Activated B cell treated with CpG ODN at 0.5 μM for 24 hours (primary cell): ENCODE measurements at regions not wholly inside any gene's neighbourhood (a gene's known extent, or its start where the extent isn't known, plus 50 kb on each side); places are given as distances from the start of the nearest gene placed in this dataset.
"Not testable (repeated sequence)": the region's sequence is repeated elsewhere in the genome, so short reads cannot be mapped to it uniquely, and the experiment has no call there.

ENCODE experiments used
- ATAC-seq: fragments of 200-7000 bp; cut with Tn5 transposase; one replicate; pipeline ENCODE4 v1.10.0; 2021; ENCODE audit warnings: low read depth, mild to moderate bottlenecking, moderate library complexity
- CTCF ChIA-PET: fragments of 350-600 bp; sonication (Branson Sonifier 250); formaldehyde crosslinking; loops from one replicate; lab custom pipeline; 2021; ENCODE audit warnings: antibody characterized with exemption; lab: Charles Lee
- POLR2A ChIA-PET: fragments of 350-600 bp; sonication (Branson Sonifier 250); formaldehyde crosslinking; loops from one replicate; lab custom pipeline; 2021; ENCODE audit warnings: antibody characterized with exemption; lab: Charles Lee
- DNase-seq: peaks from one replicate; pipeline ENCODE4 v3.0.0; 2022
- H3K27ac Mint-ChIP-seq: one replicate; pipeline ENCODE4 v1.8.0; 2020; ENCODE audit warnings: mixed read lengths
- H3K27me3 Mint-ChIP-seq: one replicate; pipeline ENCODE4 v1.8.0; 2021; ENCODE audit warnings: mixed read lengths
- H3K36me3 Mint-ChIP-seq: one replicate; pipeline ENCODE4 v1.8.0; 2021; ENCODE audit warnings: low read depth, mixed read lengths
- H3K4me1 Mint-ChIP-seq: one replicate; pipeline ENCODE4 v1.8.0; 2021; ENCODE audit warnings: mixed read lengths
- H3K4me3 Mint-ChIP-seq: one replicate; pipeline ENCODE4 v1.8.0; 2020; ENCODE audit warnings: mild to moderate bottlenecking, mixed read lengths
- H3K9me3 Mint-ChIP-seq: one replicate; pipeline ENCODE4 v1.8.0; 2020; ENCODE audit warnings: mixed read lengths
- intact Hi-C: fragments of 100-400 bp; cut with micrococcal nuclease; formaldehyde crosslinking; loops from one replicate; pipeline ENCODE4 v1.15.1; 2024
- TF ChIP-seq, protein P1 (sequence below): fragments of 200-600 bp; IDR thresholded peaks from one replicate; pipeline ENCODE4 v1.8.0; 2022; ENCODE audit warnings: antibody characterized with exemption, mild to moderate bottlenecking

DNA sequence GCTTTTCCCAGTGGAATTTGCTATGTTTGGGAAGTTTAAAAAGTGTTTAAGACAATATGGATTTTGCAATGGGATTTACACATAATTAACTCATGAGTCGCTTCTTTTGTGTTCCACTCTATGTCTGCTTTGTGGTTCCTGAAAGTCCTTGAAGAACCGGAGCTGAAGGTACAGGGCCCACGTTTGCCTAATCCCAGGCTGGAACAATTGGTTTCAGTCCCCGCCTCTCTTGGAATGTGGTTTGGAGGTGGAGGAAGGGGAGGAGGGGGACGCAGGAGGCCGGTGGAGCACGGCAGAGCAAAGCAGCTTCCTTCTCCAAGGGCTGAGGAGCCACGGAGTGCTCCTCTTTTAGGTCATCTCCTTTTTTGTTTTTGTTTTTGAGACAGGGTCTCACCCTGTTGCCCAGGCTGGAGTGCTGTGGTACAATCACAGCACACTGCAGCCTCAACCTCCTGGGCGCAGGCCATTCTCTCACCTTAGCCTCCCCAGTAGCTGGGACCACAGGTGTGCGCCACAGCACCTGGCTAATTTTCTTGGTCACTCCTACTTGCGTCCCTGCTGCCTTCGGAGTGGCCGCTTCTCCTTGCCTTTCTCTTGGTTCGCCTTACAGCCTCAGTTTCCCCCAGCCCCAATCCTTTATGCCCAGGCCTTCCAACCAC, 129.5 kb upstream of the ERRFI1 start:
- ChIA-PET CTCF (no interaction called here), POLR2A (no interaction called here)
- Mint-ChIP-seq H3K4me1 (no peaks in the 10 kb centered on the region), H3K27ac (no peak overlapping the region), H3K27me3 (peaks cover 31% of the 10 kb centered on the region), H3K4me3 (no peak overlapping the region), H3K9me3 (no peaks in the 10 kb centered on the region), H3K36me3 (no peaks in the 10 kb centered on the region)
- intact Hi-C loops = no loop called here
- TF ChIP-seq, protein P1, sequence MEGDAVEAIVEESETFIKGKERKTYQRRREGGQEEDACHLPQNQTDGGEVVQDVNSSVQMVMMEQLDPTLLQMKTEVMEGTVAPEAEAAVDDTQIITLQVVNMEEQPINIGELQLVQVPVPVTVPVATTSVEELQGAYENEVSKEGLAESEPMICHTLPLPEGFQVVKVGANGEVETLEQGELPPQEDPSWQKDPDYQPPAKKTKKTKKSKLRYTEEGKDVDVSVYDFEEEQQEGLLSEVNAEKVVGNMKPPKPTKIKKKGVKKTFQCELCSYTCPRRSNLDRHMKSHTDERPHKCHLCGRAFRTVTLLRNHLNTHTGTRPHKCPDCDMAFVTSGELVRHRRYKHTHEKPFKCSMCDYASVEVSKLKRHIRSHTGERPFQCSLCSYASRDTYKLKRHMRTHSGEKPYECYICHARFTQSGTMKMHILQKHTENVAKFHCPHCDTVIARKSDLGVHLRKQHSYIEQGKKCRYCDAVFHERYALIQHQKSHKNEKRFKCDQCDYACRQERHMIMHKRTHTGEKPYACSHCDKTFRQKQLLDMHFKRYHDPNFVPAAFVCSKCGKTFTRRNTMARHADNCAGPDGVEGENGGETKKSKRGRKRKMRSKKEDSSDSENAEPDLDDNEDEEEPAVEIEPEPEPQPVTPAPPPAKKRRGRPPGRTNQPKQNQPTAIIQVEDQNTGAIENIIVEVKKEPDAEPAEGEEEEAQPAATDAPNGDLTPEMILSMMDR = no peak
- ATAC-seq (no peak), DNase-seq (no peak)

DNA sequence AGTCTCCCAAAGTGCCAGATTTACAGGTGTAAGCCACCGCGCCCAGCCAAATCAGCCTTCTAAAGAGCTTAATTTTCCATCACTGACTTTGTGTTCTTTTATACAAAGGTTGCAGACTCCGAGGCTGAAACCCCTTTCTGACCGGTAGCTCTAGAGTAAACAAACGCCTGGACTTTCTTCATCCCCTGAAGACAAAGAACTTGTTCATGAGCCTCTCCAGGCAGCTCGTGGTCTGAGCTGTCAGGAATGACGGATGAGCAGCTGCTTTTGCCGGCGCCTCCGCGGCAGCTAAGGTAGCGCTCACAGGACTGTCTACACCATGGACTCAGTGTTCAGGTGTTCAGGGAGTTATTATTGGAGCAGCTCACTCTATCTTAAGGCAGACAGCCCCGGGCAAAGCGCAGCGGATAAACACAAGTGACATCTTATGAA, 128.5 kb upstream of the ERRFI1 start:
- intact Hi-C loops = no loop called here
- no peak overlapping the region for H3K4me3 Mint-ChIP-seq
- TF ChIP-seq, protein P1 = no peak
- H3K4me1 Mint-ChIP-seq = no peaks in the 10 kb centered on the region
- peaks cover 30% of the 10 kb centered on the region for H3K27me3 Mint-ChIP-seq
- H3K27ac Mint-ChIP-seq = no peak overlapping the region
- POLR2A ChIA-PET = no interaction called here
- H3K36me3 Mint-ChIP-seq = no peaks in the 10 kb centered on the region
- CTCF ChIA-PET = no interaction called here
- no peaks in the 10 kb centered on the region for H3K9me3 Mint-ChIP-seq
- no peak for DNase-seq
- no peak for ATAC-seq

DNA sequence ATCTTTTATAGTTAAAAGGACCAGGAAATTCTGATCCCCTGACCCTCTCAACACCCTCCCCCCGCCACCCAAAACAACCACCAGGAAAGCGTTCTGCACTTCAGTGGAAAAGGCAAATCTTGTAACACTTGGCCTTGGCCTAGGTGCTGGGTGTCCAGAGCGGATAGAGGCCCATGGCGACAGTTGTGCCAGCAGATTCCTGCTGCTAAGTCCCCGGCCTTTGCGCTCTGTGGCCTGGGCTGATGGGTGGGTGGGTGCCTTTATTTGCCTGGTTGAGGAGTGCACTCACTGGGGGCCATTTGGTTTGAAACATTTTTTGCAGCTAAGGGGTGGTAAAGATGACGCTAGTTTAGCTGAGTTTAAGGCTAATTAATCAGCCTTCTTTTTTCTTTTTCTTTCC, 127.9 kb upstream of the ERRFI1 start:
- no peak for DNase-seq
- CTCF ChIA-PET = no interaction called here
- H3K27me3 Mint-ChIP-seq = peaks cover 32% of the 10 kb centered on the region
- TF ChIP-seq, protein P1 = no peak
- intact Hi-C loops = no loop called here
- H3K27ac Mint-ChIP-seq = no peak overlapping the region
- H3K36me3 Mint-ChIP-seq = no peaks in the 10 kb centered on the region
- no peak overlapping the region for H3K4me3 Mint-ChIP-seq
- POLR2A ChIA-PET = no interaction called here
- no peaks in the 10 kb centered on the region for H3K9me3 Mint-ChIP-seq
- no peak for ATAC-seq
- H3K4me1 Mint-ChIP-seq = no peaks in the 10 kb centered on the region

DNA sequence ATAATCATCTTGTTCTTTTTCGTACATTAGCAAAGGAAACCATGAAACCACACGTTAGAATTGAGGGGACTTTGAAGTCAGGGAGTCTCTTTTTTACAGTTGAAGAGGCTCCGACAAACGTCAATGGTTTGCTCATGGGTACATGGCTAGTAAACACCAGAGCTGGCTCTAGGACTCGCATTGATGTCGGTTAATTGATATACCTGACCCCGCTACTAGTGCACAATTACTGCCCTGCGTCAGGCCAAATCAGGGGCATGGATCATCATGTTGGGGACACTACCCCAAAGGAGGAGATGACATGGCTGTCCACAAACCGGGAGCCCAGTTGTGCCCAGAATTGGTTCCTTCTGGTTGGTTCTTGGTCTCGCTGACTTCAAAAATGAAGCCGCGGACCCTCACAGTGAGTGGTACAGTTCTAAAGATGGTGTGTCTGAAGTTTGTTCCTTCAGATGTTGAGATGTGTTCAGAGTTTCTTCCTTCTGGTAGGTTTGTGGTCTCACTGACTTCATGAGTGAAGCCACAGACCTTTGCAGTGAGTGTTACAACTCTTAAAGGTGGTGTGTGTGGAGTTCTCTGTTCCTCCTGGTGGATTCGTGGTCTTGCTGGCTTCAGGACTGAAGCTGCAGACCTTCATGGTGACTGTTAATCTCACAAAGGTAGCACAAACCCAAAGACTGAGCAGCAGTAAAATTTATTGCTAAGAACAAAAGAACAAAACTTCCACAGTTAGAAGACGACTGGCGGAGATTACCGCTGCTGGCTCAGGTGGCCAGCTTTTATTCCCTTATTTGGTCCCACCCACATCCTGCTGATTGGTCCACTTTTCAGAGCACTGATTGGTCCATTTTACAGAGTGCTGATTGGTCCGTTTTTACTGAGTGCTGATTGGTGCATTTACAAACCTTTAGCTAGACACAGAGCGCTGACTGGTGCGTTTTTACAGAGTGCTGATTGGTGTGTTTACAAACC, 126.9 kb upstream of the ERRFI1 start:
- Mint-ChIP-seq H3K27me3 (peaks cover 28% of the 10 kb centered on the region), H3K27ac (no peak overlapping the region), H3K9me3 (no peaks in the 10 kb centered on the region), H3K4me1 (no peaks in the 10 kb centered on the region), H3K36me3 (no peaks in the 10 kb centered on the region), H3K4me3 (no peak overlapping the region)
- CTCF ChIA-PET = no interaction called here
- POLR2A ChIA-PET = no interaction called here
- TF ChIP-seq, protein P1 = no peak
- DNase-seq (no peak), ATAC-seq (no peak)
- intact Hi-C loops = no loop called here

DNA sequence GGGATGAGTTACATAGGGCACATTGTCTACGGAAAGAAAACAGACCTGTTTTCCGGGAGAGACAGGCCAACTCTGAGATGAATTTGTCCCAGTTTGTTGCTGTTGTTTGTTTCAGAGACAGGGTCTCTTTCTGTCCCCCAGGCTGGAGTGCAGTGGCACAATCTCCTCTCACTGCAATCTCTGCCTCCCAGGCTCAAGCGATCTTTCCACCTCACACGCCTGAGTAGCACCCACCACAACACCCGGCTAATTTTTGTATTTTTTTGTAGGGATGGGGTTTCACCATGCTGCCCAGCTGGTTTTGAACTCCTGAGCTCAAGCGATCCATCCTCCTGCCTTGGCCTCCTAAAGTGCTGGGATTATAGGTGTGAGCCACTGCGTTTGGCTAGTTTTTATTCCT, 125.5 kb upstream of the ERRFI1 start:
- Mint-ChIP-seq H3K4me3 (no peak overlapping the region), H3K27me3 (peaks cover 24% of the 10 kb centered on the region), H3K27ac (no peak overlapping the region), H3K36me3 (no peaks in the 10 kb centered on the region), H3K4me1 (no peaks in the 10 kb centered on the region), H3K9me3 (no peaks in the 10 kb centered on the region)
- POLR2A ChIA-PET = no interaction called here
- intact Hi-C loops = no loop called here
- DNase-seq (no peak), ATAC-seq (no peak)
- TF ChIP-seq, protein P1 = no peak
- CTCF ChIA-PET = interaction anchor here (0.6 kb wide), 1 partner anchor 697 kb away, joined by 3 read pairs; no protein-coding TSS in a partner anchor

DNA sequence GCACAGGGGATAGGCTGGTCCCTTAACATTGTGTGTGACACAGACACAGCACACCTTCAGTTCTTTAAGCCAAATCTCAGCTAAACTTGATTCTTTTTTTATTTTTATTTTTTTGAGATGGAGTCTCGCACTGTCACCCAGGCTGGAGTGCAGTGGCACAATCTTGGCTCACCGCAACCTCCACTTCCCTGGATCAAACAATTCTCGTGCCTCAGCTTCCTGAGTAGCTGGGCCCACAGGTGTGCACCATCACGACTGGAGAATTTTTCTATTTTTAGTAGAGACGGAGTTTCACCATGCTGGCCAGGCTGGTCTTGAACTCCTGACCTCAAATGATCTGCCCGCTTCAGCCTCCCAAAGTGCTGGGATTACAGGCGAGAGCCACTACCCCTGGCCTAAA, 123.6 kb upstream of the ERRFI1 start:
- peaks cover 20% of the 10 kb centered on the region for H3K27me3 Mint-ChIP-seq
- H3K27ac Mint-ChIP-seq, ATAC-seq, DNase-seq, intact Hi-C loops, POLR2A ChIA-PET, H3K4me1 Mint-ChIP-seq, H3K4me3 Mint-ChIP-seq, CTCF ChIA-PET, H3K9me3 Mint-ChIP-seq, H3K36me3 Mint-ChIP-seq: not testable (repeated sequence)
